ENCODE measurements at regions not wholly inside any gene's neighbourhood (a gene's known extent, or its start where the extent isn't known, plus 50 kb on each side); places are given as distances from the start of the nearest gene placed in this dataset.

- in situ Hi-C loops (cut with MboI; ENCODE audit: low pct_ligation_motif_present in 1 of 4, low pct_unique_long_range_greater_than_20kb in 1 of 4, low sequenced_read_pairs in 3 of 4) (no loop called here), intact Hi-C loops (cut with DNase I; ENCODE audit: low total_unique reads) (no loop called here)
- Histone ChIP-seq H3K4me1 (no peaks in the 10 kb centered on the region), H3K36me3 (no peaks in the 10 kb centered on the region), H3K27ac (no peak overlapping the region), H3K4me3 (no peak overlapping the region), H3K9me3 (no peaks in the 10 kb centered on the region), H3K27me3 (no peaks in the 10 kb centered on the region)
- DNase-seq, result no peak
- 55 to 59% methylated on average over 5 of the region's 5 CpGs for WGBS, 2 donors (ENCODE audit: low coverage in 1 of 2)
- TF ChIP-seq EP300 (IDR thresholded peaks at IDR 0.05; ENCODE audit: low read depth), result no peak
- TF ChIP-seq POLR2AphosphoS5 (IDR thresholded peaks at IDR 0.05), result no peak
- no peak for TF ChIP-seq POLR2A (IDR thresholded peaks at IDR 0.05)
- no peak for TF ChIP-seq CTCF (IDR thresholded peaks at IDR 0.05)
Measured at GRCh38 chr16:58937661-58938060, 203.5 kb upstream of the GOT2 start.

- in situ Hi-C loops (cut with MboI; ENCODE audit: low pct_ligation_motif_present in 1 of 4, low pct_unique_long_range_greater_than_20kb in 1 of 4, low sequenced_read_pairs in 3 of 4), result no loop called here
Measured at GRCh38 chr16:58933186-58933585, 199.1 kb upstream of the GOT2 start.

GRCh38 chr16:58931436-58931835 lies 197.3 kb upstream of the GOT2 start:
- no peaks in the 10 kb centered on the region for H3K36me3 ChIP-seq
- H3K4me3 ChIP-seq, result no peak overlapping the region
- in situ Hi-C loops (cut with MboI; ENCODE audit: low pct_ligation_motif_present in 1 of 4, low pct_unique_long_range_greater_than_20kb in 1 of 4, low sequenced_read_pairs in 3 of 4) (no loop called here), intact Hi-C loops (cut with DNase I; ENCODE audit: low total_unique reads) (no loop called here)
- TF ChIP-seq EP300 (IDR thresholded peaks at IDR 0.05; ENCODE audit: low read depth) (no peak), CTCF (IDR thresholded peaks at IDR 0.05) (no peak), POLR2A (IDR thresholded peaks at IDR 0.05) (no peak), POLR2AphosphoS5 (IDR thresholded peaks at IDR 0.05) (no peak)
- H3K9me3 ChIP-seq, result no peaks in the 10 kb centered on the region
- H3K27ac ChIP-seq, result no peak overlapping the region
- no peaks in the 10 kb centered on the region for H3K4me1 ChIP-seq
- no peak for DNase-seq
- WGBS, 2 donors (ENCODE audit: low coverage in 1 of 2), result 51 to 77% methylated on average over 4 of the region's 4 CpGs
- no peaks in the 10 kb centered on the region for H3K27me3 ChIP-seq

More at GRCh38 chr16:58933186-58933585, 199.1 kb upstream of the GOT2 start:
- Histone ChIP-seq H3K27ac (no peak overlapping the region), H3K9me3 (no peaks in the 10 kb centered on the region), H3K4me1 (no peaks in the 10 kb centered on the region), H3K4me3 (no peak overlapping the region), H3K36me3 (no peaks in the 10 kb centered on the region), H3K27me3 (no peaks in the 10 kb centered on the region)
- WGBS, 2 donors (ENCODE audit: low coverage in 1 of 2), result 69 to 83% methylated on average over 1 to 3 of the region's 3 CpGs
- no peak for DNase-seq
- intact Hi-C loops (cut with DNase I; ENCODE audit: low total_unique reads), result no loop called here
- TF ChIP-seq EP300 (IDR thresholded peaks at IDR 0.05; ENCODE audit: low read depth) (no peak), POLR2AphosphoS5 (IDR thresholded peaks at IDR 0.05) (no peak), CTCF (IDR thresholded peaks at IDR 0.05) (no peak), POLR2A (IDR thresholded peaks at IDR 0.05) (no peak)

- DNase-seq, result no peak
- intact Hi-C loops (cut with DNase I; ENCODE audit: low total_unique reads), result no loop called here
- H3K27me3 ChIP-seq, result no peaks in the 10 kb centered on the region
- H3K36me3 ChIP-seq, result no peaks in the 10 kb centered on the region
- no peaks in the 10 kb centered on the region for H3K4me1 ChIP-seq
- no peak for TF ChIP-seq POLR2AphosphoS5 (IDR thresholded peaks at IDR 0.05)
- TF ChIP-seq CTCF (IDR thresholded peaks at IDR 0.05), result no peak
- TF ChIP-seq POLR2A (IDR thresholded peaks at IDR 0.05), result no peak
- no peak for TF ChIP-seq EP300 (IDR thresholded peaks at IDR 0.05; ENCODE audit: low read depth)
- no peak overlapping the region for H3K27ac ChIP-seq
- no peaks in the 10 kb centered on the region for H3K9me3 ChIP-seq
- H3K4me3 ChIP-seq, result no peak overlapping the region
- WGBS, 2 donors (ENCODE audit: low coverage in 1 of 2), result 77 to 88% methylated on average over 2 of the region's 2 CpGs
- in situ Hi-C loops (cut with MboI; ENCODE audit: low pct_ligation_motif_present in 1 of 4, low pct_unique_long_range_greater_than_20kb in 1 of 4, low sequenced_read_pairs in 3 of 4), result no loop called here
Measured at GRCh38 chr16:58923094-58923493, 189.0 kb upstream of the GOT2 start.
